Kidney epithelial cell (primary cell): ENCODE measurements at regions not wholly inside any gene's neighbourhood (a gene's known extent, or its start where the extent isn't known, plus 50 kb on each side); places are given as distances from the start of the nearest gene placed in this dataset.

ENCODE experiments used
- DNase-seq: peaks from one replicate; pipeline ENCODE4 v3.0.0-alpha.2; 2010; ENCODE audit warnings: low read depth
- H3K27me3 ChIP-seq: 2 replicates; pipeline ENCODE4 v1.6.0; 2011; ENCODE audit warnings: low read length; ENCODE audit not compliant: control insufficient read depth, insufficient read depth
- H3K36me3 ChIP-seq: 2 replicates; pipeline ENCODE4 v1.5.1; 2011; ENCODE audit warnings: low read length; ENCODE audit not compliant: control insufficient read depth, insufficient read depth
- H3K4me3 ChIP-seq: 2 replicates; pipeline ENCODE4 v1.5.1; 2011; ENCODE audit warnings: low read depth, mild to moderate bottlenecking, control low read depth, low read length
- TF ChIP-seq, protein P1 (sequence below): IDR thresholded peaks from 2 replicates; pipeline ENCODE4 v1.5.1; 2011; ENCODE audit warnings: mild to moderate bottlenecking, moderate library complexity, low read length, control low read depth, inconsistent platforms; ENCODE audit not compliant: insufficient read depth, poor library complexity, severe bottlenecking

DNA sequence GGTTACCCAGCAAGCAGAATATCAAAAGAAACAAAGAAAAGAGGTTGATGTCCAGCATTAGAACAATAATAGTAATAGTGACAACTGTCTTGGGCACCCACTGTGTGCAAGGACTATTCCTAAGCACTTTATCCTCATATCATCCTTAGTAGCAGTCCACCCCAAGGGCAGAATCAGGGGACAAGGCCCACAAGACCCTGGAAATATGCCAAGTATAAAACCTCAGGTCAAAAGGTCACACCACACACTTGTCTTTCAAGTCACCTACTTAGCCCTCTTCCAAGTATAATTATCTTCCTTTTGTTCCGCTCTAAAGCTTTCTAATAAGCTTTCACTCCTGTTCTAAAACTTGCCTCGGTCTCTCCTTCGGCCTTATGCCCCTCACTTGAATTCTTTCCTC, 124.0 kb upstream of the STT3B start:
- Histone ChIP-seq H3K4me3 (no peak overlapping the region), H3K36me3 (no peaks in the 10 kb centered on the region), H3K27me3 (no peaks in the 10 kb centered on the region)
- TF ChIP-seq, protein P1, sequence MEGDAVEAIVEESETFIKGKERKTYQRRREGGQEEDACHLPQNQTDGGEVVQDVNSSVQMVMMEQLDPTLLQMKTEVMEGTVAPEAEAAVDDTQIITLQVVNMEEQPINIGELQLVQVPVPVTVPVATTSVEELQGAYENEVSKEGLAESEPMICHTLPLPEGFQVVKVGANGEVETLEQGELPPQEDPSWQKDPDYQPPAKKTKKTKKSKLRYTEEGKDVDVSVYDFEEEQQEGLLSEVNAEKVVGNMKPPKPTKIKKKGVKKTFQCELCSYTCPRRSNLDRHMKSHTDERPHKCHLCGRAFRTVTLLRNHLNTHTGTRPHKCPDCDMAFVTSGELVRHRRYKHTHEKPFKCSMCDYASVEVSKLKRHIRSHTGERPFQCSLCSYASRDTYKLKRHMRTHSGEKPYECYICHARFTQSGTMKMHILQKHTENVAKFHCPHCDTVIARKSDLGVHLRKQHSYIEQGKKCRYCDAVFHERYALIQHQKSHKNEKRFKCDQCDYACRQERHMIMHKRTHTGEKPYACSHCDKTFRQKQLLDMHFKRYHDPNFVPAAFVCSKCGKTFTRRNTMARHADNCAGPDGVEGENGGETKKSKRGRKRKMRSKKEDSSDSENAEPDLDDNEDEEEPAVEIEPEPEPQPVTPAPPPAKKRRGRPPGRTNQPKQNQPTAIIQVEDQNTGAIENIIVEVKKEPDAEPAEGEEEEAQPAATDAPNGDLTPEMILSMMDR = no peak
- no peak for DNase-seq

- TF ChIP-seq, protein P1 = no peak
- no peak overlapping the region for H3K4me3 ChIP-seq
- H3K36me3 ChIP-seq = no peaks in the 10 kb centered on the region
- H3K27me3 ChIP-seq = no peaks in the 10 kb centered on the region
- DNase-seq = no peak
These were observed 123.3 kb upstream of the STT3B start for GRCh38 chr3:31409389-31409788.

DNA sequence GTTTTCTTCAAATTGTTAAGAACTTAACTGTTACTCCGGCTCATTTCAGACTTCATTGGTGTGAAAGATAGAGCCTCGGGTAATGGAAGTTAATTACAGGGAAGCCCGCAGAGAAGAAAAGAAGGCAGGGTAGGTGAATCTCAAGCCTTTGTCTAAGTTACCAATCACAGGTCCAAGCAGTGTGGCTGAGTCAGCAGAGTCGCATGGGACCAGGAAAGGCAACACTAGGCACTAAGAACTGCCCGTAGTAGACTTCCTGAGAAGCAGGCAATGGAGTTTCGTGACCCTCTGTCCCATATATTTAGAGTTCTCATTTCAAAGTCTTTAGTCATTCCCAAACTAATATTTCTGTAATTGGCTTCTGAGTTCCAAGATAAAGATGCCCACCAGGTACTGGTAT, 122.9 kb upstream of the STT3B start:
- no peak overlapping the region for H3K4me3 ChIP-seq
- H3K27me3 ChIP-seq = no peaks in the 10 kb centered on the region
- TF ChIP-seq, protein P1 = no peak
- DNase-seq = no peak
- H3K36me3 ChIP-seq = no peaks in the 10 kb centered on the region

- H3K4me3 ChIP-seq = no peak overlapping the region
- TF ChIP-seq, protein P1 = no peak
- H3K27me3 ChIP-seq = no peaks in the 10 kb centered on the region
- DNase-seq = no peak
- H3K36me3 ChIP-seq = no peaks in the 10 kb centered on the region
These were observed 122.3 kb upstream of the STT3B start for GRCh38 chr3:31410411-31410810.

DNA sequence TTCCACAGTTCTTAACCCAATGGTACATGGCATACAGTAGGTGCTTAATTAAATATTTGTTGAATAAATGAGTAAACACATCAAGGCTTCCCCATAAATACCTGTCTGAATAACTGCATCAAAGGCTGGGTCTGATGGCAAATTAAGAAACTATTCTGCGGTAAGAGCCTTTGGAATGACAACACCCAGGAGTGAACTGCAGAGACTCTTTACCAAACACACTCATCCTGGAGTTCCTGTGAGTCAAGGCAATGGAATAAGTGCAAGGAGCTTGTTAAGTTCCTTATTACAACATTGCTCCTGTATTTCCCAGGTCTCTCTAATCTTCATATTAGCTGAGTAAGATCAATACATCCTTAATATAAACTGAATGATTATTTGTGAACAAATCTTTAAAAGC, 119.9 kb upstream of the STT3B start:
- DNase-seq = no peak
- Histone ChIP-seq H3K4me3 (no peak overlapping the region), H3K27me3 (no peaks in the 10 kb centered on the region), H3K36me3 (no peaks in the 10 kb centered on the region)
- TF ChIP-seq, protein P1 = no peak

- TF ChIP-seq, protein P1 = no peak
- Histone ChIP-seq H3K27me3 (no peaks in the 10 kb centered on the region), H3K36me3 (no peaks in the 10 kb centered on the region), H3K4me3 (no peak overlapping the region)
- DNase-seq = no peak
These were observed 119.2 kb upstream of the STT3B start for GRCh38 chr3:31413515-31413914.
